ENCODE measurements at regions not wholly inside any gene's neighbourhood (a gene's known extent, or its start where the extent isn't known, plus 50 kb on each side); places are given as distances from the start of the nearest gene placed in this dataset.

DNA sequence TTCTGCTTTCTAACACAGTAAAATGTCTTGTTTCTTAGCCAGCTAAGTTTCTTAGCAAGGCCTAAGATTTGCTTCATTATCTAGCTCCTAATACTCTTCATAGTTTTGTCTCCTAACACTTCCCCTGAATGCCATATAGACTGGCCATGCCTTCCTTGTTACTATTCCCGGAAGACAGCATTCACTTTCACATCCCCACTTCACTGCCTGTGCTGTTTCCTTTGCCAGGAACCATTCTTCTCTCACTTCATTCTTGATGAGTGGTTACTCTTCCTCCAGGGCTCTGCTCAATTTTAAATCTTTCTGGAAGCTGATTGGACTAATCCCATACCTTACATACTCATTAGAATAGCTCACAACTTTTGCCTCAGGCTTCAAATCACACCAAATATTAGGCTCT is 1510.2 kb upstream of the DDX18 start:
- no peak for TF ChIP-seq CTCF (IDR thresholded peaks at IDR 0.05)
- TF ChIP-seq POLR2A (IDR thresholded peaks at IDR 0.05): no peak

Data from breast epithelium (tissue), 3 donors.